ENCODE measurements at regions not wholly inside any gene's neighbourhood (a gene's known extent, or its start where the extent isn't known, plus 50 kb on each side); places are given as distances from the start of the nearest gene placed in this dataset.

DNA sequence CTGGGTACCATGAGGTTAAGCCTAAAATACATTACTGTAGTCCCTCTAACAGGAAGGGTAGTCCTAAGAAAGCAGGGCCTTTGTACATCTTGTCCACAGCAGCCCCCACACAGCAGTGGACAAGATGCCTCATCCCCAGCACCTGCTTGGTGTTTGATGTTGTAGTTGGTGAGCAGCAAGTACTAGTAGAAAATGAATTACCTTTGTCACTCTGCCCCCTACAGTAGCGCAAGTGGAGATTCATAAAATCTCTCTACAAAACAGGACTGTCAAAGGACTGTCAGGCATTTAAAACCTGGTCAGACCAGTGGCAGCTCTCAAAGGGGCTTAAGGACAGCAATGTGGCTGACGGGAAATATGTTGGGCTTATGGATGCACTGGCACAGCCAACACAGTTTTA is 122.5 kb downstream of the TMEM174 start:
- TF ChIP-seq POLR2A (IDR thresholded peaks at IDR 0.05) (no peak), CTCF (IDR thresholded peaks at IDR 0.05) (no peak), POLR2AphosphoS5 (IDR thresholded peaks at IDR 0.05) (no peak)

Data from stomach (tissue), 4 donors.